Spinal cord (tissue), 9 donors: ENCODE measurements at regions not wholly inside any gene's neighbourhood (a gene's known extent, or its start where the extent isn't known, plus 50 kb on each side); places are given as distances from the start of the nearest gene placed in this dataset.
"Not testable (repeated sequence)": the region's sequence is repeated elsewhere in the genome, so short reads cannot be mapped to it uniquely, and the experiment has no call there.

Experiments used
- DNase-seq, 6 donors: peaks; one replicate each; pipeline versions ENCODE4 v3.0.0 to v3.0.0-alpha.2; 2013 to 2015; ENCODE audit warnings: low spot score in 6 of 6, low read depth in 4 of 6
- H3K27ac ChIP-seq: one replicate; pipeline ENCODE4 v1.5.1; 2013; ENCODE audit warnings: low read depth, low read length, control low read depth
- H3K27me3 ChIP-seq: one replicate; pipeline ENCODE4 v1.6.1; 2013; ENCODE audit warnings: low read length; ENCODE audit not compliant: control insufficient read depth, insufficient read depth
- H3K36me3 ChIP-seq: one replicate; pipeline ENCODE4 v1.6.1; 2013; ENCODE audit warnings: low read length; ENCODE audit not compliant: control insufficient read depth, insufficient read depth
- H3K4me1 ChIP-seq: one replicate; pipeline ENCODE4 v1.6.1; 2013; ENCODE audit warnings: low read length; ENCODE audit not compliant: control insufficient read depth, insufficient read depth
- H3K4me3 ChIP-seq: one replicate; pipeline ENCODE4 v1.5.1; 2013; ENCODE audit warnings: low read depth, low read length, control low read depth
- H3K9me3 ChIP-seq: one replicate; pipeline ENCODE4 v1.6.1; 2013; ENCODE audit warnings: low read length; ENCODE audit not compliant: control insufficient read depth, insufficient read depth
- WGBS: methylation state at CpG from one replicate; pipeline ENCODE4 v1.1.5; 2013; ENCODE audit warnings: missing lambda C conversion rate; ENCODE audit not compliant: insufficient coverage; 5-methylcytosine and 5-hydroxymethylcytosine counted together
- donor health status: healthy.

DNA sequence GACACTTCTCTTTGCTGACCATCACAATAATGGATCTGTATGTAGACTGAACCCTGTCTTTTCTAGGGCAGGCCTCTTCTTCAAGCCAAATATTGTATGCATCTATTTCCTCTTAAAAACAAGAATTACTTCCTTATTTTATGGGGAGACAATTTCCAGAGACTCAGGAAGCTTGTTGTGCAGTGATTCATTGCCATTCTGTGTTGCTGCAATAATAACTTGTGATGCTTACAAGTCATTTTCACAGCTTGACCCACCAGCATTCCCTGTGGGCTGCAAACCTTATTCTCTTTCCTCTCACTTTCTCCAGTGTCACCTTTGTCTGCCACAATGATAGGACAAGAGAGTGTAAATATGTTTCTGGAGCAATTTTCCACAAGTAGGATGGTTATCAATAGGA, 276.7 kb upstream of the SGO1 start:
- Histone ChIP-seq H3K4me1 (no peaks in the 10 kb centered on the region), H3K9me3 (no peaks in the 10 kb centered on the region), H3K36me3 (no peaks in the 10 kb centered on the region), H3K4me3 (no peak overlapping the region), H3K27ac (no peak overlapping the region), H3K27me3 (no peaks in the 10 kb centered on the region)
- DNase-seq: no peak

GRCh38 chr3:20462226-20462625, 276.2 kb upstream of the SGO1 start:
- Histone ChIP-seq H3K4me1 (no peaks in the 10 kb centered on the region), H3K27me3 (no peaks in the 10 kb centered on the region), H3K4me3 (no peak overlapping the region), H3K36me3 (no peaks in the 10 kb centered on the region), H3K9me3 (no peaks in the 10 kb centered on the region), H3K27ac (no peak overlapping the region)
- DNase-seq: no peak
- no CpG with 5 or more reads among the region's 1 CpG for WGBS

- Histone ChIP-seq H3K27me3 (no peaks in the 10 kb centered on the region), H3K4me1 (no peaks in the 10 kb centered on the region), H3K9me3 (peaks cover 1% of the 10 kb centered on the region), H3K4me3 (no peak overlapping the region), H3K27ac (no peak overlapping the region), H3K36me3 (no peaks in the 10 kb centered on the region)
- DNase-seq: peak in 2 of 6 donors; percentile 13 to 44
- no CpG with 5 or more reads among the region's 4 CpGs for WGBS
Measured at GRCh38 chr3:20458994-20459716, 273.1 kb upstream of the SGO1 start.

GRCh38 chr3:20456511-20456910, 270.5 kb upstream of the SGO1 start:
- DNase-seq: no peak
- no CpG with 5 or more reads among the region's 1 CpG for WGBS
- H3K4me3 ChIP-seq: no peak overlapping the region
- no peaks in the 10 kb centered on the region for H3K4me1 ChIP-seq
- H3K36me3 ChIP-seq: no peaks in the 10 kb centered on the region
- H3K27me3 ChIP-seq: no peaks in the 10 kb centered on the region
- H3K9me3 ChIP-seq: peaks cover 1% of the 10 kb centered on the region
- no peak overlapping the region for H3K27ac ChIP-seq

- no CpG with 5 or more reads among the region's 1 CpG for WGBS
Measured at GRCh38 chr3:20451170-20451569, 265.2 kb upstream of the SGO1 start.

GRCh38 chr3:20450611-20451010, 264.6 kb upstream of the SGO1 start:
- no peaks in the 10 kb centered on the region for H3K36me3 ChIP-seq
- peaks cover 2% of the 10 kb centered on the region for H3K9me3 ChIP-seq
- WGBS: no CpG with 5 or more reads among the region's 1 CpG

More at GRCh38 chr3:20451170-20451569, 265.2 kb upstream of the SGO1 start:
- no peaks in the 10 kb centered on the region for H3K27me3 ChIP-seq
- H3K4me1 ChIP-seq: no peaks in the 10 kb centered on the region
- H3K9me3 ChIP-seq: peaks cover 4% of the 10 kb centered on the region
- DNase-seq: no peak
- H3K36me3 ChIP-seq: no peaks in the 10 kb centered on the region
- no peak overlapping the region for H3K27ac ChIP-seq
- H3K4me3 ChIP-seq: no peak overlapping the region

DNA sequence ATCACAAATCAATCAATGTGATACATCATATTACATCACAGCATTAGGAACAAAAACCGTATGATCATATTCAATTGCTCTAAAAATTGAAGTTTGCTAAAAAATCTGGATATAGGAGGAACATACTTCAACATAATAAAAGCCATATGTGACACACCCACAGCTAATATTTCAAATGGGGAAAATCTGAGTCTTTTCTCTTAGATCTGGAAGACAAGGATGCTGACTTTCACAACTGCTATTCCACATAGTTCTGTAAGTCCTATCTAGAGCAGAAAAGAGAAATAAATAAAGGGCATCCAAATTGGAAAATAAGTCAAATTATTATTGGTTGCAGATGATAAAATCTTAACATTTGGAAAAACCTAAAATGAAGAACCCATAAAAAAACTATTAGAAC, 256.8 kb upstream of the SGO1 start:
- Histone ChIP-seq H3K4me1 (no peaks in the 10 kb centered on the region), H3K9me3 (no peaks in the 10 kb centered on the region), H3K27me3 (no peaks in the 10 kb centered on the region), H3K4me3 (no peak overlapping the region), H3K27ac (no peak overlapping the region), H3K36me3 (no peaks in the 10 kb centered on the region)
- no peak for DNase-seq
- WGBS: no CpG with 5 or more reads among the region's 1 CpG

More at GRCh38 chr3:20450611-20451010, 264.6 kb upstream of the SGO1 start:
- Histone ChIP-seq H3K27me3 (no peaks in the 10 kb centered on the region), H3K4me1 (no peaks in the 10 kb centered on the region), H3K4me3 (no peak overlapping the region), H3K27ac (no peak overlapping the region)
- DNase-seq: no peak

- not testable (repeated sequence) for H3K4me1 ChIP-seq
- WGBS: no CpG with 5 or more reads among the region's 2 CpGs
Measured at GRCh38 chr3:20427268-20427667, 241.3 kb upstream of the SGO1 start.

GRCh38 chr3:20425138-20425537, 239.1 kb upstream of the SGO1 start:
- Histone ChIP-seq H3K9me3 (peaks cover 1% of the 10 kb centered on the region), H3K4me1 (no peaks in the 10 kb centered on the region)
- WGBS: no CpG with 5 or more reads among the region's 1 CpG

More at GRCh38 chr3:20427268-20427667, 241.3 kb upstream of the SGO1 start:
- DNase-seq, H3K36me3 ChIP-seq, H3K4me3 ChIP-seq, H3K9me3 ChIP-seq, H3K27ac ChIP-seq, H3K27me3 ChIP-seq: not testable (repeated sequence)

DNA sequence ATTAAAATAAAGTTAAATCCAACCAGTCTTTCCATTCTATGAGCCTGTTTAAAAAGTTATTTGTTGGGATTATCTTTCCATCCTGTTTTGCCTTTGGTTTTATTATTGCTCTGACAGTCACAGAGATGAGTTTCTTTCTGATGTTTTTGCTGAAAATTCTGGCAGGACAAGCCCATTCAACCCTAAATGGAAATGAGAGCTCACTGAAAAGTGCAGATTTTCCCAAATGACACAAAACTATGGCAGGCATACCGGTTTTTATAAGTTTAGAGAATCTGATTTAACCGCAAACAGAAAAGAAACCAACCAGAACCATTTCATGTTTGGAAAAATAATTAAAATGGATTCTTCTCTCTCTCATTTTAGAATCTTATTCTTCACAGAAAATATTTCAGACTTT, 238.1 kb upstream of the SGO1 start:
- WGBS: no CpG with 5 or more reads among the region's 2 CpGs
- H3K27ac ChIP-seq: no peak overlapping the region
- H3K4me3 ChIP-seq: no peak overlapping the region
- no peak for DNase-seq
- H3K9me3 ChIP-seq: peaks cover 1% of the 10 kb centered on the region
- H3K36me3 ChIP-seq: no peaks in the 10 kb centered on the region
- no peaks in the 10 kb centered on the region for H3K4me1 ChIP-seq
- no peaks in the 10 kb centered on the region for H3K27me3 ChIP-seq

More at GRCh38 chr3:20425138-20425537, 239.1 kb upstream of the SGO1 start:
- Histone ChIP-seq H3K27ac (no peak overlapping the region), H3K27me3 (no peaks in the 10 kb centered on the region), H3K4me3 (no peak overlapping the region), H3K36me3 (no peaks in the 10 kb centered on the region)
- DNase-seq: no peak
